PFSK-1 (cell line): ENCODE measurements at regions not wholly inside any gene's neighbourhood (a gene's known extent, or its start where the extent isn't known, plus 50 kb on each side); places are given as distances from the start of the nearest gene placed in this dataset.

Experiments used
- POLR2AphosphoS5 ChIP-seq: IDR thresholded peaks from 2 replicates; pipeline ENCODE4 v1.6.1; 2012; ENCODE audit warnings: low read depth, mild to moderate bottlenecking, control low read depth, low read length, moderate library complexity
- TAF1 ChIP-seq: IDR thresholded peaks from 2 replicates; pipeline ENCODE4 v1.6.1; 2012; ENCODE audit warnings: low read length, control low read depth, borderline replicate concordance; ENCODE audit not compliant: insufficient read depth

GRCh38 chr4:185090592-185090991 is 52.5 kb upstream of the SLC25A4 start:
- no peak for TF ChIP-seq TAF1
- no peak for TF ChIP-seq POLR2AphosphoS5
